Suprapubic skin (tissue), 4 donors: ENCODE measurements at regions not wholly inside any gene's neighbourhood (a gene's known extent, or its start where the extent isn't known, plus 50 kb on each side); places are given as distances from the start of the nearest gene placed in this dataset.

Experiments used
- CTCF ChIP-seq, 2 donors: fragments of 200-600 bp in 1 of 2; fragments of 450-650 bp in 1 of 2; sonication (generic) in 1 of 2; IDR thresholded peaks; one replicate each; pipeline ENCODE4 v1.5.1; 2016 to 2019; ENCODE audit warnings: antibody characterized with exemption in 2 of 2, mild to moderate bottlenecking in 1 of 2, moderate library complexity in 1 of 2
- POLR2A ChIP-seq, 2 donors: fragments of 450-650 bp; IDR thresholded peaks; one replicate each; pipeline ENCODE4 v1.6.1; 2017; ENCODE audit warnings: antibody characterized with exemption in 2 of 2, mild to moderate bottlenecking in 2 of 2, moderate library complexity in 2 of 2
- POLR2AphosphoS5 ChIP-seq, 3 donors: sonication (generic); formaldehyde crosslinking; IDR thresholded peaks; one replicate each; pipeline ENCODE4 v1.6.1; 2017; ENCODE audit warnings: antibody characterized with exemption in 3 of 3

GRCh38 chr14:85892251-85892650 is 362.3 kb downstream of the FLRT2 start:
- TF ChIP-seq CTCF (IDR thresholded peaks at IDR 0.05) (no peak), POLR2AphosphoS5 (IDR thresholded peaks at IDR 0.05) (no peak), POLR2A (IDR thresholded peaks at IDR 0.05) (no peak)
